ENCODE measurements at regions not wholly inside any gene's neighbourhood (a gene's known extent, or its start where the extent isn't known, plus 50 kb on each side); places are given as distances from the start of the nearest gene placed in this dataset.

DNA sequence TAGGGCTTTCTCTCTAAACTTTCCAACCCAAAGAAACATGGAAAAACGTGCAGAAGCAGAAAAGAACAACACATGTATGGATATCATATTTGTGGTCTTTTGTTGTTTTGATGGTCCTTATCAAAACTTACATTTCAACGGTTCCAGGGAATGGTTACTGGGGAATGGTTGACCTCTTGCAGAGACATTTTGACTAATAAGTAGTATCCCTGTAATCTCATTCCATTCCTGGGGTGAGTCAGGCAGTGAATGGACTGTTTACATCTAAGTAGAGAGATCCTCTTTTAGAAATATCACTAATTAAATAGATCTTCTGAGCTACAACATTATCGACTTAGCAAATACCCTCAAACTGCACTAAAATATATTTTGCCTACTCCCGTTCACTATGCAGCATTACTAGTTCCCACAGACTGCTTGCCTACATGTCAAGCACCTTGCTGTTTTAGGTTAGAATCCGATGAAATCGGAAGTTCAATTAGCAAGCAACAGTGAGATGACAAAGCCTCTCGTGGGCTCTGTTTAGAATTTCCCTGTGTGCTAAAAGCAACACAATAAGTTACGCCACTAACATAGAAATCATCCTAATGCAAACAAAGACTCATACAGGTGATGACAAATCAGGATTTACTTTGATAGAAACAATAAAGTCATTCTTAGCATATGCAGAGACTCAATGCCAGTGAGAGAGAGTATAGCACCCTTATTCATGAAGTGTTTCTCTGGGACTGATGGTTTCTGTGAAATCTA, 797.7 kb upstream of the ARGLU1 start:
- H3K9ac ChIP-seq (ENCODE audit: extremely low read depth, low read length, poor library complexity, severe bottlenecking): no peak overlapping the region
- TF ChIP-seq, protein P1, sequence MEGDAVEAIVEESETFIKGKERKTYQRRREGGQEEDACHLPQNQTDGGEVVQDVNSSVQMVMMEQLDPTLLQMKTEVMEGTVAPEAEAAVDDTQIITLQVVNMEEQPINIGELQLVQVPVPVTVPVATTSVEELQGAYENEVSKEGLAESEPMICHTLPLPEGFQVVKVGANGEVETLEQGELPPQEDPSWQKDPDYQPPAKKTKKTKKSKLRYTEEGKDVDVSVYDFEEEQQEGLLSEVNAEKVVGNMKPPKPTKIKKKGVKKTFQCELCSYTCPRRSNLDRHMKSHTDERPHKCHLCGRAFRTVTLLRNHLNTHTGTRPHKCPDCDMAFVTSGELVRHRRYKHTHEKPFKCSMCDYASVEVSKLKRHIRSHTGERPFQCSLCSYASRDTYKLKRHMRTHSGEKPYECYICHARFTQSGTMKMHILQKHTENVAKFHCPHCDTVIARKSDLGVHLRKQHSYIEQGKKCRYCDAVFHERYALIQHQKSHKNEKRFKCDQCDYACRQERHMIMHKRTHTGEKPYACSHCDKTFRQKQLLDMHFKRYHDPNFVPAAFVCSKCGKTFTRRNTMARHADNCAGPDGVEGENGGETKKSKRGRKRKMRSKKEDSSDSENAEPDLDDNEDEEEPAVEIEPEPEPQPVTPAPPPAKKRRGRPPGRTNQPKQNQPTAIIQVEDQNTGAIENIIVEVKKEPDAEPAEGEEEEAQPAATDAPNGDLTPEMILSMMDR (conservative IDR thresholded peaks at IDR 0.05): no peak
- H3K36me3 ChIP-seq (ENCODE audit: control insufficient read depth, insufficient read depth, low read length): no peaks in the 10 kb centered on the region
- no peaks in the 10 kb centered on the region for H3K9me3 ChIP-seq (ENCODE audit: control insufficient read depth, low read length)
- peaks cover 4% of the 10 kb centered on the region for H3K27me3 ChIP-seq (ENCODE audit: control insufficient read depth, insufficient read depth, low read length, poor library complexity, severe bottlenecking)
- Mint-ChIP-seq H3K4me1 (no peaks in the 10 kb centered on the region), H3K4me3 (no peak overlapping the region), H3K27me3 (ENCODE audit: insufficient read depth) (no peaks in the 10 kb centered on the region), H3K27ac (no peak overlapping the region), H3K36me3 (ENCODE audit: low read depth) (no peaks in the 10 kb centered on the region), H3K9me3 (no peaks in the 10 kb centered on the region)
- H3K4me3 ChIP-seq (ENCODE audit: low read length): no peak overlapping the region
- 84% methylated on average over 3 to 8 of the region's 8 CpGs for WGBS, 2 experiments (ENCODE audit: insufficient coverage in 1 of 2, insufficient read length in 1 of 2)
- H3K27ac ChIP-seq (ENCODE audit: low read depth, low read length): no peak overlapping the region
- H3K4me1 ChIP-seq (ENCODE audit: control insufficient read depth, insufficient read depth, low read length): no peaks in the 10 kb centered on the region
- DNase-seq: no peak

DNA sequence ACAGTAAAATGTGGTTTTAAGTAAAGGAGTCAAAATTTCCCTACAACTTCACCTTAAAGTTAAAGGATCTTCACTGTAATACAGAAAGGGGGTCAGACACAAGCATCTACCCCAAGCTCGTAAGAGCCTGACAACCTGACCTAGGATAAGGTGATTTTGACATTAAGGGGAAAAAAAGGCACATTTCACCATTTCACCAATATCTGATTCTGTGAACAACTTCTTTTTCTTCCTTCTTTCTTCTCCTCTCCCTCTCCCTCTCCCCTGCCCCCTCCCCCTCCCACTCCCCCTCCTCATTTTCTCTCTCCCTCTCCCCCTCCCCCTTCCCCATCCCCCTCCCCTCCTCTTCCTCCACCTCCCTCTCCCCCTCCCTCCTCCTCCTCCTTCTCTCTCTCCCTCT, 796.7 kb upstream of the ARGLU1 start:
- Histone ChIP-seq H3K9ac (ENCODE audit: extremely low read depth, low read length, poor library complexity, severe bottlenecking) (no peak overlapping the region), H3K27me3 (ENCODE audit: control insufficient read depth, insufficient read depth, low read length, poor library complexity, severe bottlenecking) (peaks cover 4% of the 10 kb centered on the region), H3K4me1 (ENCODE audit: control insufficient read depth, insufficient read depth, low read length) (no peaks in the 10 kb centered on the region), H3K4me3 (ENCODE audit: low read length) (no peak overlapping the region), H3K36me3 (ENCODE audit: control insufficient read depth, insufficient read depth, low read length) (no peaks in the 10 kb centered on the region), H3K9me3 (ENCODE audit: control insufficient read depth, low read length) (no peaks in the 10 kb centered on the region), H3K27ac (ENCODE audit: low read depth, low read length) (no peak overlapping the region)
- no peaks in the 10 kb centered on the region for H3K4me1 Mint-ChIP-seq
- H3K27ac Mint-ChIP-seq: no peak overlapping the region
- H3K36me3 Mint-ChIP-seq (ENCODE audit: low read depth): no peaks in the 10 kb centered on the region
- no peaks in the 10 kb centered on the region for H3K9me3 Mint-ChIP-seq
- DNase-seq: no peak
- H3K4me3 Mint-ChIP-seq: no peak overlapping the region
- 100% methylated on average over 1 of the region's 1 CpG; no CpG with 5 or more reads in 1 of the 2 experiments for WGBS, 2 experiments (ENCODE audit: insufficient coverage in 1 of 2, insufficient read length in 1 of 2)
- no peaks in the 10 kb centered on the region for H3K27me3 Mint-ChIP-seq (ENCODE audit: insufficient read depth)
- TF ChIP-seq, protein P1 (conservative IDR thresholded peaks at IDR 0.05): no peak

DNA sequence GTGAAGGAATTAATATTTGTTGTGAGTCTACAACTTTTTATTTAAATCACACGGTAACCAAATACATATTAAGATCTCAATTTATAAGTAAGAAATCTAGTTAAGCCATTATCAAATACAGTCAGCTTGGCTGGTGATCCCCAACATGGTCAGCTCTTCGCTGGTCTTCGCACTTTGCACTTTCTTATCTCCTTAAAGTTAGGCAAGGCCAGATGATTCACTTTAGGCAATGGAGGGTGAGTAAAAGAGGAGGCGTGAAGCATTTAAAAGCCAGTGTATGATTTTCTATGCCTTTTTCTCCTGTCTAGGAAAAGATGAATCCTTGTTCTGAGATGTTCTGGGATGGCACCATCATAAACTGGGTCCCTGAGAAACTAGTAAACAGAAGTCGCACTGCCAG, 793.7 kb upstream of the ARGLU1 start:
- DNase-seq: no peak
- H3K4me3 ChIP-seq (ENCODE audit: low read length): no peak overlapping the region
- H3K9me3 Mint-ChIP-seq: peaks cover 2% of the 10 kb centered on the region
- H3K36me3 ChIP-seq (ENCODE audit: control insufficient read depth, insufficient read depth, low read length): no peaks in the 10 kb centered on the region
- H3K27me3 ChIP-seq (ENCODE audit: control insufficient read depth, insufficient read depth, low read length, poor library complexity, severe bottlenecking): peaks cover 4% of the 10 kb centered on the region
- 73 to 100% methylated on average over 1 to 5 of the region's 5 CpGs for WGBS, 2 experiments (ENCODE audit: insufficient coverage in 1 of 2, insufficient read length in 1 of 2)
- no peak overlapping the region for H3K4me3 Mint-ChIP-seq
- H3K27ac Mint-ChIP-seq: no peak overlapping the region
- peaks cover 6% of the 10 kb centered on the region for H3K4me1 Mint-ChIP-seq
- H3K9me3 ChIP-seq (ENCODE audit: control insufficient read depth, low read length): no peaks in the 10 kb centered on the region
- no peaks in the 10 kb centered on the region for H3K36me3 Mint-ChIP-seq (ENCODE audit: low read depth)
- TF ChIP-seq, protein P1 (conservative IDR thresholded peaks at IDR 0.05): no peak
- H3K27ac ChIP-seq (ENCODE audit: low read depth, low read length): no peak overlapping the region
- peaks cover 2% of the 10 kb centered on the region for H3K27me3 Mint-ChIP-seq (ENCODE audit: insufficient read depth)
- H3K9ac ChIP-seq (ENCODE audit: extremely low read depth, low read length, poor library complexity, severe bottlenecking): no peak overlapping the region
- H3K4me1 ChIP-seq (ENCODE audit: control insufficient read depth, insufficient read depth, low read length): no peaks in the 10 kb centered on the region
